Nephron (organoid): ENCODE measurements at regions not wholly inside any gene's neighbourhood (a gene's known extent, or its start where the extent isn't known, plus 50 kb on each side); places are given as distances from the start of the nearest gene placed in this dataset.

Source experiments
- H3K27ac Mint-ChIP-seq, 3 experiments: 2 replicates each; pipeline ENCODE4 v1.8.0; 2020; ENCODE audit warnings: mixed read lengths in 3 of 3, mild to moderate bottlenecking in 2 of 3, moderate library complexity in 1 of 3
- H3K27me3 Mint-ChIP-seq: 2 replicates; pipeline ENCODE4 v1.8.0; 2021; ENCODE audit warnings: low read depth, mild to moderate bottlenecking, moderate library complexity, mixed read lengths
- H3K36me3 Mint-ChIP-seq: 2 replicates; pipeline ENCODE4 v1.8.0; 2020; ENCODE audit warnings: low read depth, mixed read lengths
- H3K4me1 Mint-ChIP-seq: 2 replicates; pipeline ENCODE4 v1.8.0; 2020; ENCODE audit warnings: mixed read lengths
- H3K4me3 Mint-ChIP-seq, 3 experiments: 2 replicates each; pipeline ENCODE4 v1.8.0; 2020; ENCODE audit warnings: mild to moderate bottlenecking in 3 of 3, mixed read lengths in 3 of 3, moderate library complexity in 2 of 3
- H3K9me3 Mint-ChIP-seq: 2 replicates; pipeline ENCODE4 v1.8.0; 2020; ENCODE audit warnings: mixed read lengths
- TF ChIP-seq, protein P1 (sequence below), 3 experiments: fragments of 200-600 bp; sonication (generic); IDR thresholded peaks; one replicate each; pipeline ENCODE4 v1.5.0; 2021; ENCODE audit warnings: antibody characterized with exemption in 3 of 3; ENCODE audit not compliant: unreplicated experiment in 3 of 3

DNA sequence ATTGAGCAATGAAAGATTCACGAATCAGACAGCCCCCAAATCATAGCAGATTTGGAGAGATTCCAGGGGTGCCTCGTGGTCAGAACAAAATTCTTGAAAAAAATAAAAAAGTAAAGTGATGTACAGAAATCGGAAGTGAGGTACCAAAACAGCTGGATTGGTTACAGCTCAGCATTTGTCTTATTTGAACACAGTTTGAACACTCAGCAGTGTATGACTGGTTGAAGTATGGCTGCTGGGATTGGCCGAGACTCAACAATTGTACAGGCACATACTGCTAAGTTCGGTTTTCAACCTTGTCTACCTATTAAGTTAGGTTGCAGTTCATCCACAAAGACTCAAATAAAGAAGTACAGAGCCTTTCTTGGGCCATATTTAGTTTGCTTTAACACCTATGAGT is 865.4 kb upstream of the TMEM132C start:
- H3K27me3 Mint-ChIP-seq = peaks cover 6% of the 10 kb centered on the region
- H3K4me1 Mint-ChIP-seq = no peaks in the 10 kb centered on the region
- H3K9me3 Mint-ChIP-seq = no peaks in the 10 kb centered on the region
- no peak overlapping the region for H3K27ac Mint-ChIP-seq
- no peak overlapping the region for H3K4me3 Mint-ChIP-seq
- no peaks in the 10 kb centered on the region for H3K36me3 Mint-ChIP-seq
- TF ChIP-seq, protein P1, sequence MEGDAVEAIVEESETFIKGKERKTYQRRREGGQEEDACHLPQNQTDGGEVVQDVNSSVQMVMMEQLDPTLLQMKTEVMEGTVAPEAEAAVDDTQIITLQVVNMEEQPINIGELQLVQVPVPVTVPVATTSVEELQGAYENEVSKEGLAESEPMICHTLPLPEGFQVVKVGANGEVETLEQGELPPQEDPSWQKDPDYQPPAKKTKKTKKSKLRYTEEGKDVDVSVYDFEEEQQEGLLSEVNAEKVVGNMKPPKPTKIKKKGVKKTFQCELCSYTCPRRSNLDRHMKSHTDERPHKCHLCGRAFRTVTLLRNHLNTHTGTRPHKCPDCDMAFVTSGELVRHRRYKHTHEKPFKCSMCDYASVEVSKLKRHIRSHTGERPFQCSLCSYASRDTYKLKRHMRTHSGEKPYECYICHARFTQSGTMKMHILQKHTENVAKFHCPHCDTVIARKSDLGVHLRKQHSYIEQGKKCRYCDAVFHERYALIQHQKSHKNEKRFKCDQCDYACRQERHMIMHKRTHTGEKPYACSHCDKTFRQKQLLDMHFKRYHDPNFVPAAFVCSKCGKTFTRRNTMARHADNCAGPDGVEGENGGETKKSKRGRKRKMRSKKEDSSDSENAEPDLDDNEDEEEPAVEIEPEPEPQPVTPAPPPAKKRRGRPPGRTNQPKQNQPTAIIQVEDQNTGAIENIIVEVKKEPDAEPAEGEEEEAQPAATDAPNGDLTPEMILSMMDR (IDR thresholded peaks at IDR 0.05; ENCODE audit: unreplicated experiment in 3 of 3) = no peak

DNA sequence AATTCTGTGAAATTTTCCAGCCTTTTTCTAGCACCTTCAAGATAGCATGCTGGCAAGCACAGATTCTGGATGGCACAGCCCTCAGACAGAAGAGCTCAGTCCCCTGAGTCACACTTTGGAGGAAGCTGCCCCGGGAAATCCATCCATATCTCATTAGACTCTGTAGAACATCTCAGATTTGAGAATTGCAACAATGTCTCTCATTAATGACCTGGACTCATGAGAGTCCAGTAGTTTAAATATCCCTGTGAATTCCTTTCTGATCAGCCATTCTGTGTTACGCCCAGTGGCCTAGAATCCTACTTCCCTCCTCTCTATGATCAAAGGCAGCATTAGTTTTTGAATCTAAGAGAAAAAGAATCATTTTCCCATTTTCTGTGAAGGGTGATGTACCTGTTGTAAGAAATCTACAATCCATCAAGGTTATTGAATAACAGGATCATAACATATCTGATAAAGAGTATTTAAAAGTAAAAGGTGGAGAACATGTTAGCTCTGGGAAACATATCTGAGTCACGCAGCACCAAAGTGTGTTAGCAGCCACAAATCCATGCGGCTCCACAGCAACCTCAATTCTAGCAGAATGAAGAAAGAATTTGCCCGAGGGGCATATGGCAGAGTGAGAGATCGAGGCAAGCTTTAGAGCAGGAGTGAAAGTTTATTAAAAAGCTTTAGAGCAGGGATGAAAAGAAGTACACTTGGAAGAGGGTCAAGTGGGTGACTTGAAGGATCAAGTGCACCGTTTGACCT is 855.6 kb upstream of the TMEM132C start:
- Mint-ChIP-seq H3K4me3 (no peak overlapping the region), H3K36me3 (no peaks in the 10 kb centered on the region), H3K9me3 (no peaks in the 10 kb centered on the region), H3K4me1 (no peaks in the 10 kb centered on the region), H3K27ac (no peak overlapping the region), H3K27me3 (no peaks in the 10 kb centered on the region)
- TF ChIP-seq, protein P1 (IDR thresholded peaks at IDR 0.05; ENCODE audit: unreplicated experiment in 3 of 3) = no peak

DNA sequence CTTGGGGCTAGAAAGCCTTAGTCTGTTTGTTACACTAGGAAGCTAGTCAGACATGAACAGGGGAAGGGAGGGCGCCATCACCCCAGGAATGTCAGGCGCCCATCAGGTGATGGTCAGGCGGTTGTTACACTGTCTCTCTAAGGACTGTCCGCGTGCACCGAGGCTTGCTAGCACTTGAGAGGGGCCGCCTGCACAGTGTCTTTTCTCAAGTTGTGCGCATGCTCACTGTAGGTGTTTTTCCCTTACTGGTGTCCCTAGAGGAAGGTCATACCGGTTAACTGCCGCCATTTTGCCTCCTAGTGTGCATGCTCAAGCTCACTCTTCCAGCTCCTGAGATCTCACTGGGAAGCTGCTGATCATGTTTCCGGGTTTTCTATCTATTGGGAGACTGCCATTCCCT is 855.0 kb upstream of the TMEM132C start:
- Mint-ChIP-seq H3K4me1 (no peaks in the 10 kb centered on the region), H3K36me3 (no peaks in the 10 kb centered on the region), H3K27ac (no peak overlapping the region), H3K4me3 (no peak overlapping the region), H3K9me3 (no peaks in the 10 kb centered on the region), H3K27me3 (peaks cover 3% of the 10 kb centered on the region)
- TF ChIP-seq, protein P1 (IDR thresholded peaks at IDR 0.05; ENCODE audit: unreplicated experiment in 3 of 3) = no peak

DNA sequence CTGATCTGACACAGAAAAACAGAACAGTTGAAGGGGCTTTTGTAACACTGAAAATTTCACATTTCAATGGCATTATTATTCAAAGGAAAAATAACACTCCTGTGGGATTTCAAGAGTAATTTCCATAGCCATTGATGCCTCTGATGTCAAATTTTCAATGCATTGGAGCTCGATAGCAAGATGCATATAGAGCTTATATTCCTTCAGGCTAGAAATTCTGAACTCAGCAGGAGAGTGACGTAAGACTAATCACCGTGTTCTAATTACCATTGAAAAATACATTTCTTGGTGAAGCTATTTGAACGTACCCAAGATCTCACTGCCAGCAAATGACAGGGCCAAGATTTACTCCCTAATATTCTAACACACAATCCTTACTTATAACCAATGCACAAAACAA is 854.1 kb upstream of the TMEM132C start:
- TF ChIP-seq, protein P1 (IDR thresholded peaks at IDR 0.05; ENCODE audit: unreplicated experiment in 3 of 3) = no peak
- no peaks in the 10 kb centered on the region for H3K4me1 Mint-ChIP-seq
- H3K9me3 Mint-ChIP-seq = no peaks in the 10 kb centered on the region
- no peak overlapping the region for H3K27ac Mint-ChIP-seq
- H3K36me3 Mint-ChIP-seq = no peaks in the 10 kb centered on the region
- H3K4me3 Mint-ChIP-seq = no peak overlapping the region
- H3K27me3 Mint-ChIP-seq = peaks cover 3% of the 10 kb centered on the region

DNA sequence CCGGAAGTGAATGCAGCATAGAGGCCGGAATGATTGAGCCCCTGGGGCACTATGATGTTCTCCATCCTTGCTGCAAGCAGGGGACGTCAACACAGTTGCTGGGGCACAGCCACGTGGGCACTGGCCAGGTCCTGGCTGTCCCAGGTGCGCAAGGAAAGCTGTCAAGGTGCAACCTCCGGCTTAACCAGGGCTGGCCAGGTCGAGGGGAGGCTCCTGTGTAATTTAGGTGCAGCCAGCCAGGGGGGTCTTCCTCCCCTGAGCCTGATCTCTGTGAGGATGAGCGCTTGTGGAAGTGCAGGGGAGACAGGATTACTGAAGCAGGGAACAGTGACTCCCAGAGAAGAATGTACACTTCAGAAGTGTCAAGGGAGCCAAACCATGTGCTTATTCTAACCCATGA is 852.8 kb upstream of the TMEM132C start:
- Mint-ChIP-seq H3K27ac (no peak overlapping the region), H3K4me3 (no peak overlapping the region), H3K4me1 (no peaks in the 10 kb centered on the region), H3K9me3 (no peaks in the 10 kb centered on the region), H3K36me3 (no peaks in the 10 kb centered on the region), H3K27me3 (peaks cover 3% of the 10 kb centered on the region)
- TF ChIP-seq, protein P1 (IDR thresholded peaks at IDR 0.05; ENCODE audit: unreplicated experiment in 3 of 3) = no peak

DNA sequence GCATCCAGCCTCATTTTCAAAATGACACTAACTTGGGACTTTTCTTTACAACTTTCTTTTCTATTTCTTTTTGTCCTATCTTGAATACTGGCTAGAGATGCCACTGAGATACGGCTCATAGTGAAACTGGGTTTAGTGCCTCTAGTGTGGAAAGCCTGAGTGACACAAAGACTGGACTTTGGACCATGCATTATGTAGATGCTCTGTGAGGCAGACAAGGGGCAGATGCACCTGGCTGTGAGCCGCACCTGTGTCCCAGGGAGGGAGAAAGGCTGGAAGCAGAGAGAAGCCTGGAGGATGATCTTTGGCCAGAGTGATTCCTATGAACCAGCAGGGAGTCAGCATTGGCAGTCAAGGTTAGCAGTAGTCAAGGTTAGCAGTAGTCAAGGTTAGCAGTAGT is 852.3 kb upstream of the TMEM132C start:
- H3K4me3 Mint-ChIP-seq = no peak overlapping the region
- no peaks in the 10 kb centered on the region for H3K9me3 Mint-ChIP-seq
- TF ChIP-seq, protein P1 (IDR thresholded peaks at IDR 0.05; ENCODE audit: unreplicated experiment in 3 of 3) = no peak
- peaks cover 3% of the 10 kb centered on the region for H3K27me3 Mint-ChIP-seq
- no peaks in the 10 kb centered on the region for H3K36me3 Mint-ChIP-seq
- H3K27ac Mint-ChIP-seq = no peak overlapping the region
- H3K4me1 Mint-ChIP-seq = no peaks in the 10 kb centered on the region
